ENCODE measurements at regions not wholly inside any gene's neighbourhood (a gene's known extent, or its start where the extent isn't known, plus 50 kb on each side); places are given as distances from the start of the nearest gene placed in this dataset.

DNA sequence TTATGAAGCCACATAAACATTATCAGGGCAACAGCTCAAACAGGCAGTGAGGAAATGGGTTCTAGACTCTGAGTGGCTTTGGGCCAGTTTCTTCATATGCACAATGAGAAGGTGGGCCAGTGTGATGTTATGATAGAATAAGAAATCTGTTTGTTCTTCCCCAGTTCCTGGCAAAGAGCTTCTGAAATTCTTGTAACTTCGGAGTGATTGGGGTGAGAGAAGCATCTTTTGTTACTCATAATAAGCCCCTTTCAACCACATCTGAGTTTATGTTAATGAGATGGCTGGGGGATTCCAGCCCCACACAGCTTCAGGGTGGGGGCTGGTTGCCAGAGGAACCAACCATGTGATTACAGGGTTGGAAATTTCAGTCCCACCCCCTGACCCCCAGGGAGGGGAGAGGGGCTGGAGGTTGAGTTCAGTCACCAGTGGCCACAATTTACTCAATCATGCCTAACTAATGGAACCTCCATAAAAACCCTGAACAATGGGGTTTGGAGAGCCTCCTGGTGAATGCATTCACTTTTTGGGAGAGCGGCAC is 57.0 kb upstream of the FRMD4B start:
- CTCF ChIA-PET: no interaction called here
- Mint-ChIP-seq H3K36me3 (peaks cover 11% of the 10 kb centered on the region), H3K9me3 (peaks cover 20% of the 10 kb centered on the region), H3K4me3 (no peak overlapping the region), H3K4me1 (peaks cover 18% of the 10 kb centered on the region), H3K27ac (no peak overlapping the region), H3K27me3 (ENCODE audit: low read depth) (no peaks in the 10 kb centered on the region)
- no peak for DNase-seq (ENCODE audit: low spot score)
- no peak for ATAC-seq
- no peak for TF ChIP-seq MYBL2 (CRISPR knock-in tag; IDR thresholded peaks at IDR 0.05)
- TF ChIP-seq NR2C2 (CRISPR knock-in tag; IDR thresholded peaks at IDR 0.05): no peak
- no peak for TF ChIP-seq ZBTB21 (CRISPR knock-in tag; IDR thresholded peaks at IDR 0.05; ENCODE audit: borderline replicate concordance)
- TF ChIP-seq, protein P1, sequence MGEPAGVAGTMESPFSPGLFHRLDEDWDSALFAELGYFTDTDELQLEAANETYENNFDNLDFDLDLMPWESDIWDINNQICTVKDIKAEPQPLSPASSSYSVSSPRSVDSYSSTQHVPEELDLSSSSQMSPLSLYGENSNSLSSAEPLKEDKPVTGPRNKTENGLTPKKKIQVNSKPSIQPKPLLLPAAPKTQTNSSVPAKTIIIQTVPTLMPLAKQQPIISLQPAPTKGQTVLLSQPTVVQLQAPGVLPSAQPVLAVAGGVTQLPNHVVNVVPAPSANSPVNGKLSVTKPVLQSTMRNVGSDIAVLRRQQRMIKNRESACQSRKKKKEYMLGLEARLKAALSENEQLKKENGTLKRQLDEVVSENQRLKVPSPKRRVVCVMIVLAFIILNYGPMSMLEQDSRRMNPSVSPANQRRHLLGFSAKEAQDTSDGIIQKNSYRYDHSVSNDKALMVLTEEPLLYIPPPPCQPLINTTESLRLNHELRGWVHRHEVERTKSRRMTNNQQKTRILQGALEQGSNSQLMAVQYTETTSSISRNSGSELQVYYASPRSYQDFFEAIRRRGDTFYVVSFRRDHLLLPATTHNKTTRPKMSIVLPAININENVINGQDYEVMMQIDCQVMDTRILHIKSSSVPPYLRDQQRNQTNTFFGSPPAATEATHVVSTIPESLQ (CRISPR knock-in tag; IDR thresholded peaks at IDR 0.05): no peak
- TF ChIP-seq, protein P2, sequence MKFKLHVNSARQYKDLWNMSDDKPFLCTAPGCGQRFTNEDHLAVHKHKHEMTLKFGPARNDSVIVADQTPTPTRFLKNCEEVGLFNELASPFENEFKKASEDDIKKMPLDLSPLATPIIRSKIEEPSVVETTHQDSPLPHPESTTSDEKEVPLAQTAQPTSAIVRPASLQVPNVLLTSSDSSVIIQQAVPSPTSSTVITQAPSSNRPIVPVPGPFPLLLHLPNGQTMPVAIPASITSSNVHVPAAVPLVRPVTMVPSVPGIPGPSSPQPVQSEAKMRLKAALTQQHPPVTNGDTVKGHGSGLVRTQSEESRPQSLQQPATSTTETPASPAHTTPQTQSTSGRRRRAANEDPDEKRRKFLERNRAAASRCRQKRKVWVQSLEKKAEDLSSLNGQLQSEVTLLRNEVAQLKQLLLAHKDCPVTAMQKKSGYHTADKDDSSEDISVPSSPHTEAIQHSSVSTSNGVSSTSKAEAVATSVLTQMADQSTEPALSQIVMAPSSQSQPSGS (CRISPR knock-in tag; IDR thresholded peaks at IDR 0.05; ENCODE audit: borderline replicate concordance, low read depth): no peak
- TF ChIP-seq, protein P3, sequence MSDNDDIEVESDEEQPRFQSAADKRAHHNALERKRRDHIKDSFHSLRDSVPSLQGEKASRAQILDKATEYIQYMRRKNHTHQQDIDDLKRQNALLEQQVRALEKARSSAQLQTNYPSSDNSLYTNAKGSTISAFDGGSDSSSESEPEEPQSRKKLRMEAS (CRISPR knock-in tag; IDR thresholded peaks at IDR 0.05): no peak
- TF ChIP-seq, protein P4, sequence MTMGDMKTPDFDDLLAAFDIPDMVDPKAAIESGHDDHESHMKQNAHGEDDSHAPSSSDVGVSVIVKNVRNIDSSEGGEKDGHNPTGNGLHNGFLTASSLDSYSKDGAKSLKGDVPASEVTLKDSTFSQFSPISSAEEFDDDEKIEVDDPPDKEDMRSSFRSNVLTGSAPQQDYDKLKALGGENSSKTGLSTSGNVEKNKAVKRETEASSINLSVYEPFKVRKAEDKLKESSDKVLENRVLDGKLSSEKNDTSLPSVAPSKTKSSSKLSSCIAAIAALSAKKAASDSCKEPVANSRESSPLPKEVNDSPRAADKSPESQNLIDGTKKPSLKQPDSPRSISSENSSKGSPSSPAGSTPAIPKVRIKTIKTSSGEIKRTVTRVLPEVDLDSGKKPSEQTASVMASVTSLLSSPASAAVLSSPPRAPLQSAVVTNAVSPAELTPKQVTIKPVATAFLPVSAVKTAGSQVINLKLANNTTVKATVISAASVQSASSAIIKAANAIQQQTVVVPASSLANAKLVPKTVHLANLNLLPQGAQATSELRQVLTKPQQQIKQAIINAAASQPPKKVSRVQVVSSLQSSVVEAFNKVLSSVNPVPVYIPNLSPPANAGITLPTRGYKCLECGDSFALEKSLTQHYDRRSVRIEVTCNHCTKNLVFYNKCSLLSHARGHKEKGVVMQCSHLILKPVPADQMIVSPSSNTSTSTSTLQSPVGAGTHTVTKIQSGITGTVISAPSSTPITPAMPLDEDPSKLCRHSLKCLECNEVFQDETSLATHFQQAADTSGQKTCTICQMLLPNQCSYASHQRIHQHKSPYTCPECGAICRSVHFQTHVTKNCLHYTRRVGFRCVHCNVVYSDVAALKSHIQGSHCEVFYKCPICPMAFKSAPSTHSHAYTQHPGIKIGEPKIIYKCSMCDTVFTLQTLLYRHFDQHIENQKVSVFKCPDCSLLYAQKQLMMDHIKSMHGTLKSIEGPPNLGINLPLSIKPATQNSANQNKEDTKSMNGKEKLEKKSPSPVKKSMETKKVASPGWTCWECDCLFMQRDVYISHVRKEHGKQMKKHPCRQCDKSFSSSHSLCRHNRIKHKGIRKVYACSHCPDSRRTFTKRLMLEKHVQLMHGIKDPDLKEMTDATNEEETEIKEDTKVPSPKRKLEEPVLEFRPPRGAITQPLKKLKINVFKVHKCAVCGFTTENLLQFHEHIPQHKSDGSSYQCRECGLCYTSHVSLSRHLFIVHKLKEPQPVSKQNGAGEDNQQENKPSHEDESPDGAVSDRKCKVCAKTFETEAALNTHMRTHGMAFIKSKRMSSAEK (CRISPR knock-in tag; IDR thresholded peaks at IDR 0.05; ENCODE audit: borderline replicate concordance): no peak
- no peak for TF ChIP-seq NR3C1 (CRISPR knock-in tag; conservative IDR thresholded peaks at IDR 0.05; ENCODE audit: low read depth)
- TF ChIP-seq, protein P5, sequence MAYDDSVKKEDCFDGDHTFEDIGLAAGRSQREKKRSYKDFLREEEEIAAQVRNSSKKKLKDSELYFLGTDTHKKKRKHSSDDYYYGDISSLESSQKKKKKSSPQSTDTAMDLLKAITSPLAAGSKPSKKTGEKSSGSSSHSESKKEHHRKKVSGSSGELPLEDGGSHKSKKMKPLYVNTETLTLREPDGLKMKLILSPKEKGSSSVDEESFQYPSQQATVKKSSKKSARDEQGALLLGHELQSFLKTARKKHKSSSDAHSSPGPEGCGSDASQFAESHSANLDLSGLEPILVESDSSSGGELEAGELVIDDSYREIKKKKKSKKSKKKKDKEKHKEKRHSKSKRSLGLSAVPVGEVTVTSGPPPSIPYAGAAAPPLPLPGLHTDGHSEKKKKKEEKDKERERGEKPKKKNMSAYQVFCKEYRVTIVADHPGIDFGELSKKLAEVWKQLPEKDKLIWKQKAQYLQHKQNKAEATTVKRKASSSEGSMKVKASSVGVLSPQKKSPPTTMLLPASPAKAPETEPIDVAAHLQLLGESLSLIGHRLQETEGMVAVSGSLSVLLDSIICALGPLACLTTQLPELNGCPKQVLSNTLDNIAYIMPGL (CRISPR knock-in tag; IDR thresholded peaks at IDR 0.05): no peak
- no peak for TF ChIP-seq ZNF423 (CRISPR knock-in tag; IDR thresholded peaks at IDR 0.05)
- TF ChIP-seq GRHL2 (CRISPR knock-in tag; IDR thresholded peaks at IDR 0.05; ENCODE audit: insufficient replicate concordance, severe bottlenecking): no peak
- POLR2A ChIA-PET: no interaction called here

DNA sequence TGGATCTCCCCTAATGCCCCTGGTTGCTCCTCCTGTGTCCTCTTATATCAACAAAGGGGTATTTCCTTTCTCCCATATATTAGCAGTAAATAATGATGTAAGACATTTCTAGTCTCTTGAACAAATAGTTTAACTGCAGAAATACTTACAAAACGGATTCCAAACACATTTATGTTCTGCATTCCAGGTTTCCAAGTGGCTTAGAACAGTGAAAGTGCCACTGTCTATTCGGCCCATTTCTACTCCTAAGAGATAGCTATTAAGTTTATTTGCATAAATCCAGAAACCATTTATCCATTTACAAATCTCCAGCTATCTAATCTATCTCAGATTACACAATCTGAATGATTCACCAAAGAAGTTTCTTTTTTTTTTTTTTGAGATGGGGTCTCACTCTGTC is 55.8 kb upstream of the FRMD4B start:
- ATAC-seq (no peak), DNase-seq (ENCODE audit: low spot score) (no peak)
- Mint-ChIP-seq H3K4me3 (no peak overlapping the region), H3K9me3 (peaks cover 20% of the 10 kb centered on the region), H3K27me3 (ENCODE audit: low read depth) (no peaks in the 10 kb centered on the region), H3K27ac (no peak overlapping the region), H3K4me1 (peaks cover 18% of the 10 kb centered on the region), H3K36me3 (peaks cover 11% of the 10 kb centered on the region)
- ChIA-PET CTCF (no interaction called here), POLR2A (no interaction called here)
- TF ChIP-seq, protein P6, sequence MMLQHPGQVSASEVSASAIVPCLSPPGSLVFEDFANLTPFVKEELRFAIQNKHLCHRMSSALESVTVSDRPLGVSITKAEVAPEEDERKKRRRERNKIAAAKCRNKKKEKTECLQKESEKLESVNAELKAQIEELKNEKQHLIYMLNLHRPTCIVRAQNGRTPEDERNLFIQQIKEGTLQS (CRISPR knock-in tag; conservative IDR thresholded peaks at IDR 0.05): no peak
- no peak for TF ChIP-seq NFYB (CRISPR knock-in tag; conservative IDR thresholded peaks at IDR 0.05; ENCODE audit: low read depth)
- no peak for TF ChIP-seq ZNF121 (CRISPR knock-in tag; IDR thresholded peaks at IDR 0.05)
- no peak for TF ChIP-seq NFATC4 (CRISPR knock-in tag; IDR thresholded peaks at IDR 0.05)
- TF ChIP-seq, protein P7, sequence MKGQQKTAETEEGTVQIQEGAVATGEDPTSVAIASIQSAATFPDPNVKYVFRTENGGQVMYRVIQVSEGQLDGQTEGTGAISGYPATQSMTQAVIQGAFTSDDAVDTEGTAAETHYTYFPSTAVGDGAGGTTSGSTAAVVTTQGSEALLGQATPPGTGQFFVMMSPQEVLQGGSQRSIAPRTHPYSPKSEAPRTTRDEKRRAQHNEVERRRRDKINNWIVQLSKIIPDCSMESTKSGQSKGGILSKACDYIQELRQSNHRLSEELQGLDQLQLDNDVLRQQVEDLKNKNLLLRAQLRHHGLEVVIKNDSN (CRISPR knock-in tag; IDR thresholded peaks at IDR 0.05): no peak
- TF ChIP-seq, protein P8, sequence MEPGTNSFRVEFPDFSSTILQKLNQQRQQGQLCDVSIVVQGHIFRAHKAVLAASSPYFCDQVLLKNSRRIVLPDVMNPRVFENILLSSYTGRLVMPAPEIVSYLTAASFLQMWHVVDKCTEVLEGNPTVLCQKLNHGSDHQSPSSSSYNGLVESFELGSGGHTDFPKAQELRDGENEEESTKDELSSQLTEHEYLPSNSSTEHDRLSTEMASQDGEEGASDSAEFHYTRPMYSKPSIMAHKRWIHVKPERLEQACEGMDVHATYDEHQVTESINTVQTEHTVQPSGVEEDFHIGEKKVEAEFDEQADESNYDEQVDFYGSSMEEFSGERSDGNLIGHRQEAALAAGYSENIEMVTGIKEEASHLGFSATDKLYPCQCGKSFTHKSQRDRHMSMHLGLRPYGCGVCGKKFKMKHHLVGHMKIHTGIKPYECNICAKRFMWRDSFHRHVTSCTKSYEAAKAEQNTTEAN (CRISPR knock-in tag; IDR thresholded peaks at IDR 0.05): no peak
- TF ChIP-seq ZNF138 (CRISPR knock-in tag; conservative IDR thresholded peaks at IDR 0.05): no peak
- no peak for TF ChIP-seq NR1H2 (CRISPR knock-in tag; IDR thresholded peaks at IDR 0.05)
- no peak for TF ChIP-seq ELF4 (CRISPR knock-in tag; IDR thresholded peaks at IDR 0.05; ENCODE audit: low read depth)
- TF ChIP-seq RORB (CRISPR knock-in tag; IDR thresholded peaks at IDR 0.05): no peak
- no peak for TF ChIP-seq FOXK1 (CRISPR knock-in tag; IDR thresholded peaks at IDR 0.05)

Measured in WTC11 (cell line).